Stimulated activated naive CD8-positive, alpha-beta T cell treated with anti-CD3 and anti-CD28 coated beads, Interleukin-15, Interleukin-2, amounts not matched to agents 100 U/mL and 50 U/mL, for 24 hours (primary cell): ENCODE measurements at regions not wholly inside any gene's neighbourhood (a gene's known extent, or its start where the extent isn't known, plus 50 kb on each side); places are given as distances from the start of the nearest gene placed in this dataset.
"Not testable (repeated sequence)": the region's sequence is repeated elsewhere in the genome, so short reads cannot be mapped to it uniquely, and the experiment has no call there.

ENCODE experiments used
- ATAC-seq: fragments of 150-1000 bp; cut with Tn5 transposase; one replicate; pipeline ENCODE4 v1.10.0; 2021
- DNase-seq: peaks from one replicate; pipeline ENCODE4 v3.0.0; 2021

DNA sequence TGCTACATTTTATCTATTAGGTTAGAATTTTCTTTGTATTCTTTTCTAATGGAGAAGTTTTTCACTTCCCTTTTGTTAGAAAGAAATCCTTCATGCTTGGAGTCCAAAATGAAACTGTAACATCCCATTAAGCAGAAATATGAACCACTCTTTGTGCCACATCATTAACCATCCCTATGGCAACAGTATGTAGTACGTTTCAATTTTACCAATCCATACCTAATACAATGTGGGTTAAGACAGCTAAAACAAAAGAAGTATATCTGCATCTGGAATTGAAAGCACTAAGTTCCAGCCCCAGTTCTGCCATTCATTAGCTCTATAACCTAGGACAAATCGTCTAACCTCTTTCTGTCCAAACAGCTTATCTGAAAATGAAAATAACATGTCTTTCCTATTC lies 409.2 kb upstream of the SPHKAP start:
- no peak for ATAC-seq

DNA sequence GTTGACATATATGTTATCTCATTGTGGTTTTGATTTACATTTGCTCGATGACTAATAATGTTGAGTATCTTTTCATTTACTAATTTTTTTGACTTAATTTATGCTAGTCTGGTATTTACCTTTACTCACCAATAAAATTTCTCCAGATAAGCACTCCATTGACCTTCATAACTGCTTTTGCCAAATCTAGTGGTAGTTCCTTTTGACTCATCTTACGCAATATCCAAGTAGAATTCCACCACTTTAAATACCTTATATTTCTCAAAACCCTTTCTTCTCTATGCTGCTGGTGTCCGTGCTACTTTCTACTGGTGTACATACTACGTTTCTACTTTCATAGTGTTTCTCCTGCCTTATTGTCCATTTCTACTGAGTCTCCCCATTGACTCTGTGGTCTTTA lies 407.6 kb upstream of the SPHKAP start:
- no peak for DNase-seq
- no peak for ATAC-seq

More for the DNA sequence above, 409.2 kb upstream of the SPHKAP start:
- DNase-seq: no peak

DNA sequence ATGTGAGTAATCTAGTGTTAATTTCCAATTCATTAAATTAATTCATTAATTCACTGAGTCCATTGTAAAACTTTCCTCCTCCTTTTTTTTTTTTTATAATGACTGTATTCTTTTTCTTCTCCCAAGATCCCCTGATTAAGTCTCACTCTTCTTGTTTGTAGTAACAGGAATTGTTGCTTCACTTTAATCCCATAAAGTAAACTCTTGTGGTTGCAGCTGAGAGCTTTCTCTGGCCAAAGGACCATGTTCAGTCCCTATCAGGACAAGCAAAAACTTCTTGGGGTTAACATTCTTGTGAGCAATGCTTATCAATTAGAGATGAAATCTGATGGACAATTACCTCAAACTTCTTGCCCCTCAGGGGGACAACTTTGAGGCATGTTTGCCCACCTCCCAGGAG lies 400.2 kb upstream of the SPHKAP start:
- DNase-seq: no peak
- no peak for ATAC-seq

DNA sequence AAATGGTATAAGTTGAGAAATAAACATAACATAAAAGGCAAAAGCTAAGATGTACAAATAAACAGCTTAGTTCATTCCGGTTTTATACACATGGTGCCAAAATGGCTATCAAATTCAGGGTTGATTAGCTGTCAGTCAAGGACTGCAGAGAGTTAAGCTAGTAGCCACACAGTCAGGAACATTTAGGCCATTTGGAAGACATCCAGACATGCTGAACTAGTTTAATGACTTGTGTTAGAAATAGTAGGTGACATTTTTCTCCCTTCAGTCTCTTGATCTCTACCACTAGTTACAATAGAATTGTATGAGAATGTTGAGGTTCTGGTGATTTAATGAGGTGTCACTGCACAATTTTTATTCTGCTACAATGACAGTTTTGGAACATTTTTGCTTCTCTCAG lies 394.4 kb upstream of the SPHKAP start:
- ATAC-seq (no peak), DNase-seq (no peak)

DNA sequence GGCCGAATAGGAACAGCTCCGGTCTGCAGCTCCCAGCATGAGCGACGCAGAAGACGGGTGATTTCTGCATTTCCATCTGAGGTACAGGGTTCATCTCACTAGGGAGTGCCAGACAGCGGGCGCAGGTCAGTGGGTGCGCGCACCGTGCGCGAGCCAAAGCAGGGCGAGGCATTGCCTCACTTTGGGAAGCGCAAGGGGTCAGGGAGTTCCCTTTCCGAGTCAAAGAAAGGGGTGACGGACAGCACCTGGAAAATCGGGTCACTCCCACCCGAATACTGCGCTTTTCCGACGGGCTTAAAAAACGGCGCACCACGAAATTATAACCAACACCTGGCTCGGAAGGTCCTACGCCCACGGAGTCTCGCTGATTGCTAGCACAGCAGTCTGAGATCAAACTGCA lies 386.8 kb upstream of the SPHKAP start:
- not testable (repeated sequence) for ATAC-seq, DNase-seq

DNA sequence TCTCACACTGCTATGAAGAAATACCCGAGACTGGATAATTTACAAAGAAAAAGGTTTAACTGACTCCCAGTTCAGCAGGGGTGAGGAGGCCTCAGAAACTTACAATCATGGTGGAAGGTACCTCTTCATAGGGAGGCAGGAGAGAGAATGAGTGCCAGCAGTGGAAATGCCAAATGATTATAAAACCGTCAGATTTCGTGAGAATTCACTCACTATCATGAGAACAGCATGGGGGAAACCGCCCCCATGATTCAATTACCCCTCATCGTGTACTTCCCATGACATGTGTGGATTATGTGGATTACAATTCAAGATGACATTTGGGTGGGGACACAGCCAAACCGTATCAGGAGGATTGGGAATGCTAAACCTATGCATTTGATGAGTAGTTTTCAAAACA lies 380.3 kb upstream of the SPHKAP start:
- ATAC-seq: no peak
- DNase-seq: no peak

DNA sequence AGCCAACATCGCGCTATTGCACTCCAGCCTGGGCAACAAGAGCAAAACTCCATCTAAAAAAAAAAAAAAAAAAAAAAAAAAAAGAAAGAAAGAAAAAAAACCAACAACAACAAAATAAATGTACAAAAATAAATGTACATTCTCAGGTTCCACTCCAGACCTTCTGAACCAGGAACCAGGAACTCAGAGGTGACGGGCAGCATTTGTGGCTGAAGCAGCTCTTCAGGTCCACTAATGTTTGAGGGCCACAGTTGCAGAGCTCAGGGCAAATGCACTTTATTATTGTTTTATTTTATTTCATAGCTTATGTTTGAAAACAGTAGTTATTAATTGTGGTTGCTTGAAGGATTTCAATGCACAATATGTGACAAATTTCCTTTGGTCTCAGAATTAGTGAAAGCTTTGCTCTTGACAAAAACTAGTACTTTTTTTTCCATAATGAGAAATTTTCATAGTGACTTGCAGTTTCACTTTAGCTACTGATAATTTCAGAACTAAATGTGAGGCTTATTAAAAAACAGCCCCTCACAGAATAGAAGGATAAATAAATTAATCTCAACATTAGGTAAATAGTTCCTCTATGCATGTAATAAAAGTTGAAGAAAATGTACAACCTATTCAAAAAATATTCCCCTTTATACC lies 378.4 kb upstream of the SPHKAP start:
- ATAC-seq (no peak), DNase-seq (no peak)

DNA sequence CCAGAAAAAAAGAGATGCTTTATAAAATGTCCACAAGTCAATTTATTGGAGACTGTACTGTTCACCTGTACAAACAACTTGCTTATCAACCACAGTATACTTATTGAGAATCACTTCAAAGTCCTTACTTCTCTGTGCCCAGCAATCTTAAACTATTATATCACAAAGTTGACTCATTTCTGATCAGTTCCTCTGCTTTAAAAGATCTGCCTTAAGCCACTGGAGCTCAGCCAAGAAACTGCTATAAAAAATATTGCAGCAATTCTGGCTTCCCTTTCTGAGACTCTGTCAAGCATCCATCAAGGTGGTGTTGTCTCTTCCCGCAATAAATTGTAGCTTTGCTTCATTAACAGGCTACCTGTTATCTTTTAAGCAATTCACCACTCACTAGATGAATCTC lies 375.2 kb upstream of the SPHKAP start:
- DNase-seq (no peak), ATAC-seq (no peak)

DNA sequence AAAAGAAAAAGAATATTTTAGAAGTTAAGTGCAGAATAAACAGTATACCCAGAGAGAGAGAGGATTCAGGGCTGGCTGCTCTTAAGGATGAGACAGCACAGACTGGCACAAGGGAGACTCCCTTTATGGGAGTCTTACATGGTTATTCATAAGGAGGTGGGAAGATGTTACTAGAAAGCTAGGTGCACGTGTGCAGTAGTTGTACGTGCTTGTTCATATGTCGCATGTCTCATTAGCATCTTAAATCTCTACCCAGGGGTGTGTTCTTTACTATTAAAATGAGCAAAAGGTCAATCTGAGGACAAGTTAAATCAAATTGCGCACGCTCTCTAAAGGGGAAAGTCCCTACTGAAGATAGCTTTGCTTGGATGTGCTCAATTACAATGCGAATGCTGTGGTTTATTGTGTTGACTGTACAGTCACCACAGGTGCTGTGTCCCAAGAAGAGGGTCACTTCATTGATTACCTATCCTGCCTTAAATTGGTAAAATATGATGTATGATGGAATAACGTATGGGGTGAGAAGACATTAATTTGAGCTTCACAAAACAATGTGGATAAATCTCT lies 368.0 kb upstream of the SPHKAP start:
- ATAC-seq (no peak), DNase-seq (no peak)

DNA sequence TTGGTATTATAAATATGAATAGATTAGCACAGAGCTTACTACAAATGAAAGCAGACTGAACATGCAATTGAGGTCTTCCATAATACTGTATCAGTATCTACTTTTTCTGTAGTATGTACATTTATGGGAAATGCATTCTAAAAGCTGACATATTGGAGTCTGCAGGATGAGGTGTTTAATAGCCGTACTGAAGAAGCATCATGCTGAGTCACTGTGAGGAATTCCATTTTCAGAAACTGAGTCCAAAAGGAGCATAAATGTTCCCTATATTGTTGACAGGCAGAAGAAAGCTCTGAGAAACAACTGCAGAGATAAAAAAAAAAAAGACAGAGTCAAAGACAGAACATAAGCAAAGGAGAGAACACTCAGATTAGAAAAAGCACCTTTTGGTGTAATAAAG lies 366.7 kb upstream of the SPHKAP start:
- ATAC-seq: no peak
- no peak for DNase-seq

DNA sequence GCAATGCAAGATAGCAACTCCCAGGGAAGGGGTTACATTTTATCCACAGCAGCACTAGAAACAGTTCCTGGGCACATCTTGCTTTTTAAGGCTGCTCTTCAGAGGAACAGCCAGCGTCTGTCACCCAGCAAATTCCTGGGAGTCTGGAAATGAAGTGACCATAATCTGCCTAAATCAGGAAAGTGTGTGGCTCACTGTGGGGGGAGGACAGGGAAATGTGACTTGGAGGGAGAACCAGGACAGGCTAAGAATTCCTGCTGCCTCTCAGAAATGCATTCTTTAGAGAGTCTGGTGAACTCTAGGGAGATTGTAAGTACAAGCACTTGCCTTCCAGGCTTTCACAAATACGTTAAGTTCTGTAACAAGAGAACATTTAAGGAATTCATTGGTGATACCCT lies 364.3 kb upstream of the SPHKAP start:
- ATAC-seq (no peak), DNase-seq (no peak)

DNA sequence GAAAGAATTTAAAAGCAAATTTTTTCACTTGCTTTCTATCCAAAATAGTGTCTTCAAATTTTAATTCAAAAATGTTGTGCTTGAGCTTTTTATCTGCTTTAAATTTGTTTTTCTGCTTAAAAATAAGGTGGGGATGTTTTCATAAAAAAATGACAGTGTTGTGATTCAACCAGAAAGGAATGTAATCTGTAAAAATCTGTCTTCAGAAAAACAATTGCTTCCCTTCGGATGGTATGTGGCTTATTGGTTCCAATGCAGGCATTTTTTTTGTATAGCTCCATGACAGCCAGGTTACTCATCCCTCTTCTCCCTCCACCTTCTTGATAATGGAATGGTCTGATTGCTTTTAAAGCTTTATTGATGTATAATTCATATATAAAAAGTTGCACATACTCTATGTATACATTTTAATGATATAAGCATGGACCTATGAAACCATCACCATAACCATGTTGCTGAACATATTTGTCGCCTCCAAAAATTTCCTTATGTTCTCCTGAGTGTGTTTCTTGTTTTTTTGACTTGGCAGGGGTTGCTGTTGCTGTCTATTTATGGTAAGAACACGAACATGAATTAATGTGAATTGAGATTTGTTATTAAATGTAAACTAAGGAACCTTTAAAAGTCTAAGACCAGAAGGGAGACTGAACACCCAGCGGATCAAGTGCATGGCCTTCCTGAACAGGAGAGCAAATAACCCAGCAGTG lies 363.7 kb upstream of the SPHKAP start:
- ATAC-seq (no peak), DNase-seq (no peak)

DNA sequence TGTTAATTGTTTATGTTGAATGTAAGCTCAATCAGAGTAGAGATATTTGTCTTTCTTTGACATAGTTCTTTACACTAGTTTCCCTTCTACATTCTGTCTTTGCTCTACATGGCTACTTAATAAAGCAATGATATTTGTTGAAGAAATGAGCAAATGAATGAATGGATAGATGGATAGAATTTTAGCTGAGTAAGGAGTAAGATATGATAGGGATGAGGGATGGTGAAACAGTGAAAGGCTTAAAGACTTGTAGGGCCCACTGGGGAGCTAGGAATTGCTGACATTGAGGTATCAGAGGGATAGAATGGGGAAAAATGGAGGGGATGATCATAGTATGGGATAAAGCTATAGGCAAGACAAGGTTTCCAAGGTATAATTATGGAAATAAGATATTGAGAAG lies 361.6 kb upstream of the SPHKAP start:
- ATAC-seq: no peak
- no peak for DNase-seq

DNA sequence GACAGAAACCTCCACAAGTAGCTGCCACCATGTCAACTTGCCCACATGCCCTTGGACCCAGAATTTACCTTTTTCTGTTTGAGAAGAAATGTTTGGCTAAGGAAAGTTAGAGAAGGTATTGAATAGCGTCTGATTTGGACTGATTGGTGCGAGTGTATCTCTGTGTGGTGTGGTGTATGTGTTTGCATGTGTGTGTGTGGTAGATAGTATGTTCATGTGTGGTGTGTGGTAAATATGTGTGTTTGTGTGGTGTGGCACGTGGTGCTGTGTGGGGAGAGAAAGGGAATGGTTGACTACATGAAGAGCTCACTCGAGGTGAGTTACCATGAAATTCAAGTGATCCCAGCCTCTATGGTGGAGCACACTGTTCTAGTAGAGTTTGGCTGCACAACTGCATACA lies 360.8 kb upstream of the SPHKAP start:
- ATAC-seq (no peak), DNase-seq (no peak)

DNA sequence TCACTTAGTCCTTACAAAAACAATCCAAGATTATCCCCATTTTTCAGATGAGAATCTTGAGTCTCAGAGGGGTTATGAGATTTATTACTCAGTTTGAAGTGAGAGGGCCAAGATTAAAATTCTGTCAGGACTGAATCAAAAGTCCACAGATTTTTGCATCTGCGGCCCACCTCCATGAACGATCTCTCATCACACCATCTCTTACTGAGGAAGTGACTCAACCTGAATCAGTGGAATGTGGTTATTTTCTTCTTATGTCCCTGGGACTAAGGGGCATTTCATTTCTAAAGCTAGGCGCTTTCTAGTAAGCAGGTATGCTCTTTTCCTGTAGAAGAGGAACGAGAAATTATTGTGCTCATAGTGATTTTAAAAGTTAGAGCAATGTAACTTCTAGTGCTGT lies 360.3 kb upstream of the SPHKAP start:
- no peak for ATAC-seq

DNA sequence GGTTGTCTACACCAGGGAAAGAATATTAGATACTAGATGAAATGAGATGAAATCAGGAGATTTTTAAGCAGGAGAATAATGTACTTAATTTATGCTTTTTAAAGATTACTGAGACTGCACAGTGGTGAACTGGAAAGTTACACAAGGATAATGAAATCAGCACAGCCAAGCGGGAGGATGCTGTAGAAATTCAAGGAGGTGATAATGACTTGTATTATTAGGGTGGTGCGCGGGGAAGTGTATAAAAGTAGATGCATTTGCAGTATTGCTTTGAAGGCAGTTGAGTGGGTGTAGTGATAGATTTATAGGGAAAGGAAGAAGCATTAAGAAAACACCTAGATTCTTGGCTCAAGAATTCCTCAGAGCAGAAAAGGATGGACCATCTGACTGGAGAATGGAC lies 359.5 kb upstream of the SPHKAP start:
- DNase-seq: no peak

More for the DNA sequence above, 360.3 kb upstream of the SPHKAP start:
- no peak for DNase-seq

DNA sequence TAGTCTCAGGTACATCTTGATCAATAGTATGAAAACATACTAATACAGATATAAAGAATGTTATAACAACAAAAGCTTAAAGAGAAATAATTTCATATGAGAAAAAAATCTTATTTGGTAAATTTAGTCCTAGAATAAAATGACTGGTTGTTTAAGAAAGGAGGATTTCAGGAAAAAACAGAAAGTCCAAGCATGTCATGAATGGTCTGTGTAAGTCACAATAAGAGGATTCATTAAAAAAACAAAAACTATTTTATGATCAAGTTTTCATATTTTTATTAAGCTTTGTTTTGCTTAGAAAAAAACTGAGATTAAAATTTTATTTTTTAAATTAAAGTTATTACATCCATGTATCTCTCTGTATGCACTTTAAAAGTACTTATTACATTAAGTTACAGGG lies 353.9 kb upstream of the SPHKAP start:
- ATAC-seq: no peak

More for the DNA sequence above, 359.5 kb upstream of the SPHKAP start:
- ATAC-seq: no peak

DNA sequence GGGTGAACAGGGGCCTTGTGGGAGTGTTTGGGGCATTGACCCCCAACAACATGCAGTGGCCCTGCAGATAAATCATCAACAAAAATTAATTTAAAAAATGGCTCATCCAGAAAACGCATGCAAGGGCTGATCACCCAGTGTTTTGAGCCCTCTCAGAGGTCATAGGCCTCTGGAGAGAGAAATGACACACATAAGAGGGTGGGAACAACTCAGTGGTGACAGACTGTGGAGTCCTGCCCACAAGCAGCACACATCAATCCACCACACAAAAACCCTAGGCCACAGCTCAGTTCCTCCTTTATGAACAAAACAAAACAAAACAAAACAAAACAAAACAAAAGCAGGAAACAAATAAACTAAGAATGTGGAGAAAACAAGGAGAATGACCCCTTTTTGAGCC lies 351.7 kb upstream of the SPHKAP start:
- no peak for DNase-seq
- no peak for ATAC-seq

More for the DNA sequence above, 353.9 kb upstream of the SPHKAP start:
- DNase-seq: no peak

DNA sequence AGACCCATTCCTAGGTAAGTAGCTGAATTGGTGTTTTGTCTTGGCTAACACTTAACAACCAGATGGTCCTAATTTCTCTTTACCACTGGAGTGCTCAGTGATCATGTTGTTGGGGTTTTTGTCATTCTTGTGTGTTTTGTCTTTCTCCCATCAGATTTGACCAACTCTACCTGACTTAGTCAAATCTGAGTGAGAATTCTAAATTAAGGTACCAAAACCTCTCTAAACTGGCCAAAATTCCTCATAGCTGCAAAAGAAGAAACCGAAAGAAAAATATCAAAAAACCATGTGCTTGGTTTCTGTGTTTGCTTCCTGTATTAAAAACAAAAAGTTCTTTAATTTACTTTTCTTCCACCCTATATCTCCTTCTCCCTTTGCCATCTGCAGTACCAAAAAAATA lies 350.7 kb upstream of the SPHKAP start:
- DNase-seq (no peak), ATAC-seq (no peak)

DNA sequence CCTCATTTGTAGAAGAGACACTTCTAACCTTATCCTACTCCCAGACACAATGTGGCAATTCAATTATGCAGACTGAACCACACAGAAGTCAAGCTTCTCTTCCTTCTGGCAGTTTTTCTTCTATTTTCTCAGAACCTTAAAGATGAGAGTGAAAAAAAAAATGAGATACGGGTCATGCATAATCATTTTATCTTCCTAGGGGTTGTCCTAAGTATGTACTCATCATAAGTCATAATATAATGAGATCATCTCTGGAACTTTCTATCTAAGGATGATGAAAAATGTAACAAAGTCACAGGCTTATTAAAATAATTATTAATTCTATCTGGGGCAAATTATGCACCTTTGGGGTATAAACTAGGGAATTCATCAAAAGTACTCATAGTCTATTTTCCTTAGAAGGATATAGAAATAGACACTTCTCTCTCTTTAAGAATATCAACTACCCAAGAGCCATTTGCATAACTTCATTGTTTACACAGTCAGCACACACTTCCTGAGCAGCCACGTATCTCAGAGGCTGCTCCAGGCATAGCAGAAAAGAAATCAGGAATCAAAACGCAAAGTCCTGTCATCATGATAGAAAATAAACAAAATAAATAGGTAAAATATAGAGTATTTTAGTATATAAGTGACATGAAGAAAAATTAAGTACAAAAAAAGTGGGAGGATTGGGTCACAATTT lies 345.9 kb upstream of the SPHKAP start:
- ATAC-seq: no peak
- DNase-seq: no peak

DNA sequence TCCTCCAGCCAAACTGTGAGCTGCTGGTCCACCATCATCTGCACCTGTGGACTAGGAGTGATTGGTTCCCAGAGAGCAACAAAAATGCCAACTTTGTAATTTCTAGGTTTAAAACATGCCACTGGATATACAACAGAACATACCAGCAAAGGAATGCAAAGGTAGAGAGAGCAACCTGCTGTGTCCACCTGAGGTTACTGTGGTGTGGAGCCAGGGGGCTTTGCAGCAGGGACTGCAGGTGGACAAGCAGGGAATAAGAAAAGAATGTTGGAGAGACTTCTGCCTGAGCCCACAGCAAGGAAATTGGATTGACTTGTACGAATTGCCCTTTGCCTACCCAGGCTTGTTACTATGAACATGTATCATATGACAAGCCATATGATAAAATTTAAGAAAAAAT lies 345.2 kb upstream of the SPHKAP start:
- DNase-seq (no peak), ATAC-seq (no peak)

DNA sequence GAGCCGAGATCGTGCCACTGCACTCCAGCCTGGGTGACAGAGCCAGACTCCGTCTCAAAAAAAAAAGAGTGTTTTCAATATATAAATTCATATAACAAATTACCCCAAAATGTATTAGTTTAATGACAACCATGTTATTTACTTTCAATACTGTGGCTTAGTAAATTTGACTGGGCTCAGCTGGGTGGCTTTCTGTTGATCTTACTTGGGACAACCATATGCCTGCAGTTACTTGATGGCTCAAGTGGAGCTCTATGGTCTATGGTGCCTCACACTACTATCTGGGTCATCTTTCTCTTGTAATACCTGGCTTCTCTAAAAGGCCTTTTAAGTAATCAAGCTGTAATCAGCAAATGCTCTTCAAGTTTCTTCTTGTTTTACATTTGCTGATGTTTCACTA lies 341.5 kb upstream of the SPHKAP start:
- DNase-seq: no peak
- ATAC-seq: no peak

DNA sequence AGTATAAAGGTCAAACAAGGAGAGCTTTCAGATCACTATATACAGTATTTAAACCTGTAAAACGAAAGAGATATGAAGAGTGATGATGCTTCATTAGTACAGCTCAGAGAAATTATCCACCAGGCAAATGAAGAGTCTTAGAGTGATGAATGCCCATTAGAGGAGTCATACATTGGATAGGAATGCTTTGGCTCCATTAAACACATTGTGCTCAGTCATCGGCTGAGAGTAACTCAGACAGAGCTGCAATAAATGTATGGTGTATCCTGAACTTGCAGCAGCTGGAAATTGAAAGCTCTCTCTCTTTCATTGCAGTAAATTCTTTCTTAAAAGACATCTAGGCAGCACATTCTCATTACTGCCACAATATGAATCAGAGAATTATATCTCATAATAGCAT lies 340.8 kb upstream of the SPHKAP start:
- DNase-seq (no peak), ATAC-seq (no peak)
